Body of pancreas (tissue), 4 donors: ENCODE measurements at regions not wholly inside any gene's neighbourhood (a gene's known extent, or its start where the extent isn't known, plus 50 kb on each side); places are given as distances from the start of the nearest gene placed in this dataset.

Experiments
- ATAC-seq: fragments of 150-250 bp; one replicate; pipeline ENCODE4 v1.9.1; 2016
- DNase-seq, 4 donors: peaks; one replicate each; pipeline ENCODE4 v3.0.0-alpha.2; 2019
- H3K27ac ChIP-seq, 4 donors: fragments of 200-600 bp; sonication (generic); 1 replicate in 3 of 4; 2 replicates in 1 of 4; pipeline versions ENCODE4 v1.5.1 to v1.6.1; 2016 to 2019; ENCODE audit warnings: mild to moderate bottlenecking in 1 of 4, mixed read lengths in 1 of 4, moderate library complexity in 1 of 4
- H3K27me3 ChIP-seq, 2 donors: fragments of 200-600 bp; sonication (generic); one replicate each; pipeline ENCODE4 v1.6.0; 2016; ENCODE audit warnings: mild to moderate bottlenecking in 1 of 2
- H3K36me3 ChIP-seq, 2 donors: fragments of 200-600 bp; sonication (generic); replicated peaks in 1 of 2; 2 replicates each; pipeline ENCODE4 v1.5.1; 2016; ENCODE audit warnings: low read depth in 2 of 2; ENCODE audit not compliant: insufficient read depth in 1 of 2
- H3K4me1 ChIP-seq: fragments of 200-600 bp; sonication (generic); one replicate; pipeline ENCODE4 v1.6.0; 2016
- H3K4me3 ChIP-seq, 2 donors: fragments of 200-600 bp; sonication (generic); 1 replicate in 1 of 2; 2 replicates in 1 of 2; pipeline ENCODE4 v1.5.1; 2016 to 2019
- H3K9me3 ChIP-seq, 3 donors: fragments of 200-600 bp; sonication (generic); 1 replicate in 2 of 3; 2 replicates in 1 of 3; pipeline ENCODE4 v1.5.1; 2016
- CTCF ChIP-seq, 7 experiments: fragments of 450-650 bp in 4 of 7; fragments of 200-600 bp in 3 of 7; sonication (generic) in 3 of 7; IDR thresholded peaks; one replicate each; pipeline ENCODE4 v1.5.1; 2016 to 2019; ENCODE audit warnings: antibody characterized with exemption in 7 of 7
- POLR2A ChIP-seq, 3 donors: fragments of 450-650 bp; IDR thresholded peaks; one replicate each; pipeline ENCODE4 v1.6.1; 2016; ENCODE audit warnings: antibody characterized with exemption in 3 of 3, mild to moderate bottlenecking in 2 of 3
- WGBS, 2 donors: methylation state at CpG; one replicate each; pipeline ENCODE4 v1.1.5; 2017; 5-methylcytosine and 5-hydroxymethylcytosine counted together
- intact Hi-C: fragments of 100-400 bp; cut with DNase I; formaldehyde crosslinking; loops from one replicate; pipeline ENCODE4 v1.15.1; 2023

- DNase-seq (no peak), ATAC-seq (no peak)
- 28 to 34% methylated on average over 3 of the region's 3 CpGs for WGBS, 2 donors
- Histone ChIP-seq H3K27ac (no peak overlapping the region), H3K27me3 (no peaks in the 10 kb centered on the region), H3K36me3 (no peaks in the 10 kb centered on the region), H3K4me1 (no peaks in the 10 kb centered on the region), H3K9me3 (no peaks in the 10 kb centered on the region), H3K4me3 (no peak overlapping the region)
- intact Hi-C loops = no loop called here
- no peak for TF ChIP-seq POLR2A (IDR thresholded peaks at IDR 0.05)
- TF ChIP-seq CTCF (IDR thresholded peaks at IDR 0.05) = no peak
Measured at GRCh38 chr3:76206346-76206745, 421.0 kb upstream of the ZNF717 start.

- H3K4me1 ChIP-seq = no peaks in the 10 kb centered on the region
- peaks cover 0 to 7% (median 0%) of the 10 kb centered on the region in 3 donors for H3K9me3 ChIP-seq
- ATAC-seq = no peak
- no peak overlapping the region for H3K4me3 ChIP-seq
- no peaks in the 10 kb centered on the region for H3K36me3 ChIP-seq
- H3K27me3 ChIP-seq = no peaks in the 10 kb centered on the region
- WGBS, 2 donors = 58 to 61% methylated on average over 2 of the region's 2 CpGs
- H3K27ac ChIP-seq = no peak overlapping the region
- no peak for DNase-seq
- TF ChIP-seq POLR2A (IDR thresholded peaks at IDR 0.05) (no peak), CTCF (IDR thresholded peaks at IDR 0.05) (no peak)
- intact Hi-C loops = no loop called here
Measured at GRCh38 chr3:76212679-76213078, 427.3 kb upstream of the ZNF717 start.

- no peaks in the 10 kb centered on the region for H3K27me3 ChIP-seq
- TF ChIP-seq CTCF (IDR thresholded peaks at IDR 0.05) = no peak
- TF ChIP-seq POLR2A (IDR thresholded peaks at IDR 0.05) = no peak
- no peaks in the 10 kb centered on the region for H3K4me1 ChIP-seq
- H3K27ac ChIP-seq = no peak overlapping the region
- no peaks in the 10 kb centered on the region for H3K9me3 ChIP-seq
- DNase-seq = no peak
- no peaks in the 10 kb centered on the region for H3K36me3 ChIP-seq
- WGBS, 2 donors = 13 to 21% methylated on average over 2 of the region's 2 CpGs
- no peak for ATAC-seq
- H3K4me3 ChIP-seq = no peak overlapping the region
- intact Hi-C loops = no loop called here
Measured at GRCh38 chr3:76222201-76222600, 436.9 kb upstream of the ZNF717 start.

- Histone ChIP-seq H3K27ac (no peak overlapping the region), H3K9me3 (no peaks in the 10 kb centered on the region), H3K4me1 (no peaks in the 10 kb centered on the region), H3K36me3 (no peaks in the 10 kb centered on the region), H3K4me3 (no peak overlapping the region), H3K27me3 (no peaks in the 10 kb centered on the region)
- TF ChIP-seq POLR2A (IDR thresholded peaks at IDR 0.05) (no peak), CTCF (IDR thresholded peaks at IDR 0.05) (no peak)
- DNase-seq = no peak
- no peak for ATAC-seq
- intact Hi-C loops = no loop called here
- 68 to 69% methylated on average over 4 of the region's 4 CpGs for WGBS, 2 donors
Measured at GRCh38 chr3:76231258-76231657, 445.9 kb upstream of the ZNF717 start.

GRCh38 chr3:76242886-76243753 lies 457.8 kb upstream of the ZNF717 start:
- Histone ChIP-seq H3K4me1 (no peaks in the 10 kb centered on the region), H3K27ac (no peak overlapping the region), H3K36me3 (no peaks in the 10 kb centered on the region), H3K4me3 (no peak overlapping the region), H3K9me3 (no peaks in the 10 kb centered on the region), H3K27me3 (no peaks in the 10 kb centered on the region)
- no peak for ATAC-seq
- intact Hi-C loops = no loop called here
- no peak for DNase-seq
- no peak for TF ChIP-seq CTCF (IDR thresholded peaks at IDR 0.05)
- 71 to 73% methylated on average over 17 of the region's 17 CpGs for WGBS, 2 donors
